Keratinocyte (primary cell): ENCODE measurements at regions not wholly inside any gene's neighbourhood (a gene's known extent, or its start where the extent isn't known, plus 50 kb on each side); places are given as distances from the start of the nearest gene placed in this dataset.

Source experiments
- DNase-seq: peaks from one replicate; pipeline ENCODE4 v3.0.0-alpha.2; 2011; ENCODE audit warnings: low read depth, missing footprints, low spot score
- FAIRE-seq: peaks from 2 replicates; lab custom pipeline; 2011; peaks lifted over from hg19 to GRCh38; lab: Jason Lieb, UNC
- H2AFZ ChIP-seq: 2 replicates; pipeline ENCODE4 v1.6.0; 2012; ENCODE audit warnings: low read length, control low read depth, inconsistent platforms; ENCODE audit not compliant: control insufficient read depth
- H3K27ac ChIP-seq: 2 replicates; pipeline ENCODE4 v1.5.1; 2011; ENCODE audit warnings: low read length; ENCODE audit not compliant: control insufficient read depth, insufficient read depth
- H3K27me3 ChIP-seq: 3 replicates; pipeline ENCODE4 v1.6.0; 2011; ENCODE audit warnings: low read length; ENCODE audit not compliant: control insufficient read depth, insufficient read depth; ENCODE audit errors: extremely low read depth
- H3K36me3 ChIP-seq, 2 experiments: 2 replicates in 1 of 2; 3 replicates in 1 of 2; pipeline ENCODE4 v1.5.1; 2011; ENCODE audit warnings: low read length in 2 of 2, mild to moderate bottlenecking in 1 of 2; ENCODE audit not compliant: control insufficient read depth in 2 of 2, insufficient read depth in 2 of 2; ENCODE audit errors: extremely low read depth in 1 of 2
- H3K4me1 ChIP-seq: 3 replicates; pipeline ENCODE4 v1.5.1; 2011; ENCODE audit warnings: low read length; ENCODE audit not compliant: control insufficient read depth, insufficient read depth; ENCODE audit errors: extremely low read depth
- H3K4me2 ChIP-seq: 3 replicates; pipeline ENCODE4 v1.6.0; 2011; ENCODE audit warnings: low read depth, low read length; ENCODE audit not compliant: control insufficient read depth, insufficient read depth; ENCODE audit errors: extremely low read depth
- H3K4me3 ChIP-seq, 3 experiments: fragments of 200-600 bp in 1 of 3; sonication (generic) in 1 of 3; 2 replicates in 2 of 3; 3 replicates in 1 of 3; pipeline ENCODE4 v1.5.1; 2011 to 2016; ENCODE audit warnings: low read length in 3 of 3, mild to moderate bottlenecking in 3 of 3, control low read depth in 2 of 3, inconsistent platforms in 1 of 3, low read depth in 1 of 3, mixed read lengths in 1 of 3, mixed run types in 1 of 3, moderate library complexity in 1 of 3; ENCODE audit not compliant: control insufficient read depth in 2 of 3, insufficient read depth in 2 of 3; ENCODE audit errors: extremely low read depth in 1 of 3
- H3K79me2 ChIP-seq: 2 replicates; pipeline ENCODE4 v1.6.0; 2012; ENCODE audit warnings: low read length; ENCODE audit not compliant: control insufficient read depth, insufficient read depth
- H3K9ac ChIP-seq: 3 replicates; pipeline ENCODE4 v1.6.0; 2011; ENCODE audit warnings: low read length; ENCODE audit not compliant: control insufficient read depth, insufficient read depth; ENCODE audit errors: extremely low read depth
- H3K9me1 ChIP-seq: 3 replicates; pipeline ENCODE4 v1.6.0; 2011; ENCODE audit warnings: low read length; ENCODE audit not compliant: control insufficient read depth, insufficient read depth; ENCODE audit errors: extremely low read depth
- H3K9me3 ChIP-seq: 2 replicates; pipeline ENCODE4 v1.5.1; 2012; ENCODE audit warnings: low read depth, low read length; ENCODE audit not compliant: control insufficient read depth
- H4K20me1 ChIP-seq: 3 replicates; pipeline ENCODE4 v1.6.0; 2011; ENCODE audit warnings: low read length; ENCODE audit not compliant: control insufficient read depth, insufficient read depth; ENCODE audit errors: extremely low read depth
- CTCF ChIP-seq, 3 experiments: IDR thresholded peaks in 1 of 3; conservative IDR thresholded peaks in 1 of 3; optimal IDR thresholded peaks in 1 of 3; 2 replicates in 2 of 3; 3 replicates in 1 of 3; pipeline versions ENCODE3 to v1.5.1; 2011; ENCODE audit warnings: low read length in 3 of 3, mild to moderate bottlenecking in 3 of 3, moderate library complexity in 2 of 3, control low read depth in 1 of 3, inconsistent platforms in 1 of 3; ENCODE audit not compliant: insufficient read depth in 2 of 3; ENCODE audit errors: extremely low read depth in 1 of 3
- EZH2 ChIP-seq: IDR thresholded peaks from one replicate; pipeline ENCODE4 v1.6.1; 2012; ENCODE audit warnings: inconsistent platforms, mild to moderate bottlenecking, low read length, moderate library complexity
- dilution Hi-C: fragments of 300-500 bp; cut with MboI; formaldehyde crosslinking; loops from one replicate; pipeline ENCODE4 v1.7.0; 2020; ENCODE audit warnings: low sequenced_read_pairs; ENCODE audit not compliant: extremely low pct_ligation_motif_present

- Histone ChIP-seq H3K36me3 (no peaks in the 10 kb centered on the region), H3K4me1 (no peaks in the 10 kb centered on the region), H3K4me2 (no peak overlapping the region), H3K27ac (no peak overlapping the region), H3K27me3 (no peaks in the 10 kb centered on the region), H3K4me3 (no peak overlapping the region), H3K79me2 (no peaks in the 10 kb centered on the region), H3K9ac (no peak overlapping the region), H2AFZ (no peak overlapping the region), H3K9me1 (no peaks in the 10 kb centered on the region), H4K20me1 (no peaks in the 10 kb centered on the region), H3K9me3 (no peaks in the 10 kb centered on the region)
- no peak for FAIRE-seq
- TF ChIP-seq CTCF (optimal IDR thresholded peaks at IDR 0.05 in 1 of 3, IDR thresholded peaks at IDR 0.05 in 1 of 3, conservative IDR thresholded peaks at IDR 0.05 in 1 of 3; ENCODE audit: extremely low read depth in 1 of 3, insufficient read depth in 2 of 3, low read length in 3 of 3) (no peak), EZH2 (no peak)
- DNase-seq, result no peak
- dilution Hi-C loops, result no loop called here
Observed at GRCh38 chr12:90008277-90008676, 299.6 kb upstream of the ATP2B1 start.

DNA sequence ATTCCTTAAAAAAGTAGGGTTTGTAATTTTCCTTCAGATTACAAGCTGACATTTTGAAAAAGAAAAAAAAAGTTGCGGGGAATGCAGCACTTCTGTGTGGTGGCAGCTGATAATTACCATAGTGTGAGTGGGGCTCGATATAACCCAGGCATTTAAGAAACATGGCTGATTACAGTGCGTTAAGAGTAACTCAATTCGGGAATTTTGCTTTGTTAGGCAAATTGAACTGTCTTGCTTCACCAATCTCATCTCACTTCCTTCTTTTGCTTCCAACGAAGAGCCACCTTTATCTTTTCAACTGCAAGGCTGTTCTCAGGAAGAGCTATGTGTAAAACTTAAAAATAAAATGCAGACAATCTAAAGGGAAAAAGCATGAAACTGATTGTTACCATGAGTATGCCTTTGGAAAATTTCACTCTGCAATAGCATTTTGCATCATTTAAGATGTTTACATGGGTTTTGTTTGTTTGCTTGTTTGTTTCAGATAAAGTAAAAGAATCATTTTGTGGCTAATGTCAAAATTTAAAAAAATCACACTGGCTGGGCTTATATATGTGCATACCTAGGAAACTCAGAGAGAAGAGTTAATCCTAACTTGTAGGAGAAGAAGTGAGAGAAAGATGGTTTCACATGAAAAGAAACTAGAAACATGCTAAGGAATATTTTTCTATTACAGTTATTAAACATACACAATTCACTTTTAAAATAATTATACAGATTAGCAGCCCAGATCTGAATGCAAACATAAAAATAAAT lies 295.9 kb upstream of the ATP2B1 start:
- H4K20me1 ChIP-seq, result no peaks in the 10 kb centered on the region
- no peak overlapping the region for H3K4me3 ChIP-seq
- FAIRE-seq, result no peak
- TF ChIP-seq EZH2 (no peak), CTCF (optimal IDR thresholded peaks at IDR 0.05 in 1 of 3, IDR thresholded peaks at IDR 0.05 in 1 of 3, conservative IDR thresholded peaks at IDR 0.05 in 1 of 3; ENCODE audit: extremely low read depth in 1 of 3, insufficient read depth in 2 of 3, low read length in 3 of 3) (no peak)
- DNase-seq, result no peak
- no peaks in the 10 kb centered on the region for H3K36me3 ChIP-seq
- no peaks in the 10 kb centered on the region for H3K79me2 ChIP-seq
- no peak overlapping the region for H2AFZ ChIP-seq
- no peaks in the 10 kb centered on the region for H3K27me3 ChIP-seq
- dilution Hi-C loops, result no loop called here
- H3K9ac ChIP-seq, result no peak overlapping the region
- no peaks in the 10 kb centered on the region for H3K9me1 ChIP-seq
- H3K4me1 ChIP-seq, result no peaks in the 10 kb centered on the region
- no peak overlapping the region for H3K27ac ChIP-seq
- H3K4me2 ChIP-seq, result no peak overlapping the region
- no peaks in the 10 kb centered on the region for H3K9me3 ChIP-seq
